Activated CD8-positive, alpha-beta T cell treated with anti-CD3 and anti-CD28 coated beads for 36 hours (primary cell): ENCODE measurements at regions not wholly inside any gene's neighbourhood (a gene's known extent, or its start where the extent isn't known, plus 50 kb on each side); places are given as distances from the start of the nearest gene placed in this dataset.

Source experiments
- ATAC-seq: fragments of 200-7000 bp; cut with Tn5 transposase; one replicate; pipeline ENCODE4 v1.10.0; 2021; ENCODE audit warnings: mild to moderate bottlenecking, moderate library complexity
- CTCF ChIA-PET: fragments of 350-600 bp; sonication (Branson Sonifier 250); formaldehyde crosslinking; loops from one replicate; lab custom pipeline; 2021; ENCODE audit warnings: antibody characterized with exemption; lab: Charles Lee
- POLR2A ChIA-PET: fragments of 350-600 bp; sonication (Branson Sonifier 250); formaldehyde crosslinking; loops from one replicate; lab custom pipeline; 2021; ENCODE audit warnings: antibody characterized with exemption; lab: Charles Lee
- DNase-seq: peaks from one replicate; pipeline ENCODE4 v3.0.0-alpha.2; 2020
- H3K27ac Mint-ChIP-seq: one replicate; pipeline ENCODE4 v1.8.0; 2021; ENCODE audit warnings: mild to moderate bottlenecking, mixed read lengths
- H3K27me3 Mint-ChIP-seq: one replicate; pipeline ENCODE4 v1.8.0; 2021; ENCODE audit warnings: mixed read lengths
- H3K36me3 Mint-ChIP-seq: one replicate; pipeline ENCODE4 v1.8.0; 2021; ENCODE audit warnings: low read depth, mixed read lengths
- H3K4me1 Mint-ChIP-seq: one replicate; pipeline ENCODE4 v1.8.0; 2021; ENCODE audit warnings: low read depth, mixed read lengths
- H3K4me3 Mint-ChIP-seq: one replicate; pipeline ENCODE4 v1.8.0; 2021; ENCODE audit warnings: mild to moderate bottlenecking, moderate library complexity, mixed read lengths
- H3K9me3 Mint-ChIP-seq: one replicate; pipeline ENCODE4 v1.8.0; 2021; ENCODE audit warnings: mixed read lengths
- intact Hi-C: fragments of 100-400 bp; cut with micrococcal nuclease; formaldehyde crosslinking; loops from one replicate; pipeline ENCODE4 v1.10.0; 2022
- TF ChIP-seq, protein P1 (sequence below): fragments of 200-600 bp; IDR thresholded peaks from one replicate; pipeline ENCODE4 v1.8.0; 2022; ENCODE audit warnings: antibody characterized with exemption, mild to moderate bottlenecking

DNA sequence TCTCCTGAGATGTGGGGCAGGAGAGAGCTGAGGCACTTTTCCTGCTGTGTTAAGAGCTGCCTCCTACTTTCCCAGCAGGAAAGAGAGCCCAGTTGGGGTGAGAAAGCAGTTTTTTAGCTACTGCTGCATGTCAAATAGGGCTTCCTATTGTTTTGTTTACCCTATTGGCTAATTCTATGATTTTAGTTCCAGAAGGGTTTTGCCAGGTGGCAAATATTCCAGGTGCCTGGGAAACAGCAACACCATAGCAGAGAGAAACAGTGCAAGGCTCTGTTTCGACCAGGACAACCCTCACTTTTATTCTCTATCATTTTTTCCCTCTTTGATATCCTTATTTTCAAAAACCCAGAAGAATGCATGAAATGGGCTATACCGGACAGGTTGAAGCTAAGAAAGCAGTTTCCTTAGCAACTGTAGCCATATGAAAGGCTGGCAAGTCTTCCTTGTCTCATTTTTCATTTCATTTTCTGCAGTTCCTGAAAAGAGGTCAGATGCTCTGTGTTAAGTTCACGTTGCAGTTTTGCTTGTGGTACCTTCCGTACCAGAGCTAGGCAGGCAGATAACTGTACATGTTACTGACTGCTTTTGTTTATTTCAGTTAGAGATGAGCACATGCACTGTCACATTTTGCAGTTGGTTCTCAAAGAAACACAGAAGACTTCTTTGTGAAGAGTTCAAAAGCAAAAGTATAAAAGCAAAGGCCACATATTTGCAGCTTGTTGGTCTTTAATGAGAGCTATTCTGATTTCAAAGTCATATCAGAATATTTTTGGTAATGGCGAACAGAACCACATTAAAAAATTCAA, 84.8 kb downstream of the AQP4 start:
- TF ChIP-seq, protein P1, sequence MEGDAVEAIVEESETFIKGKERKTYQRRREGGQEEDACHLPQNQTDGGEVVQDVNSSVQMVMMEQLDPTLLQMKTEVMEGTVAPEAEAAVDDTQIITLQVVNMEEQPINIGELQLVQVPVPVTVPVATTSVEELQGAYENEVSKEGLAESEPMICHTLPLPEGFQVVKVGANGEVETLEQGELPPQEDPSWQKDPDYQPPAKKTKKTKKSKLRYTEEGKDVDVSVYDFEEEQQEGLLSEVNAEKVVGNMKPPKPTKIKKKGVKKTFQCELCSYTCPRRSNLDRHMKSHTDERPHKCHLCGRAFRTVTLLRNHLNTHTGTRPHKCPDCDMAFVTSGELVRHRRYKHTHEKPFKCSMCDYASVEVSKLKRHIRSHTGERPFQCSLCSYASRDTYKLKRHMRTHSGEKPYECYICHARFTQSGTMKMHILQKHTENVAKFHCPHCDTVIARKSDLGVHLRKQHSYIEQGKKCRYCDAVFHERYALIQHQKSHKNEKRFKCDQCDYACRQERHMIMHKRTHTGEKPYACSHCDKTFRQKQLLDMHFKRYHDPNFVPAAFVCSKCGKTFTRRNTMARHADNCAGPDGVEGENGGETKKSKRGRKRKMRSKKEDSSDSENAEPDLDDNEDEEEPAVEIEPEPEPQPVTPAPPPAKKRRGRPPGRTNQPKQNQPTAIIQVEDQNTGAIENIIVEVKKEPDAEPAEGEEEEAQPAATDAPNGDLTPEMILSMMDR, result no peak
- no peak overlapping the region for H3K27ac Mint-ChIP-seq
- POLR2A ChIA-PET, result interaction anchor here (0.6 kb wide), 1 partner anchor 679 kb away, joined by 3 read pairs; no protein-coding TSS in a partner anchor
- H3K36me3 Mint-ChIP-seq, result no peaks in the 10 kb centered on the region
- H3K9me3 Mint-ChIP-seq, result no peaks in the 10 kb centered on the region
- no peaks in the 10 kb centered on the region for H3K4me1 Mint-ChIP-seq
- H3K4me3 Mint-ChIP-seq, result no peak overlapping the region
- CTCF ChIA-PET, result no interaction called here
- no peaks in the 10 kb centered on the region for H3K27me3 Mint-ChIP-seq
- ATAC-seq, result no peak
- intact Hi-C loops, result no loop called here
- DNase-seq, result no peak

DNA sequence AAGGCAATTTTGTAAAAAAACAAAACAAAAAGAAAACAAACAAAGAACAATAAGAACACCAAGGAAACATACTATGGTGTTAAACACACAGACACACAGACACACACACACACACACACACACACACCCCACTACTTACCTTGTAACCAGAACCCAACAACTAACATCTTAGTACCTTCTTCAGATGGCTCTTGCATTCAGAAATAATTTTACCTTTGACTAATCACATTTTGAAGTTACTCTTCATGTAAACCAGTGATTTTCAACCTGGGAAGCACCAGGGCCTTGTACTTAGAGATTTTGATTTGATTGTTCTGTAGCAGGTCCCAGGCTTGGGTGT, 87.5 kb downstream of the AQP4 start:
- Mint-ChIP-seq H3K4me3 (no peak overlapping the region), H3K36me3 (no peaks in the 10 kb centered on the region), H3K27ac (no peak overlapping the region), H3K9me3 (no peaks in the 10 kb centered on the region), H3K27me3 (no peaks in the 10 kb centered on the region), H3K4me1 (no peaks in the 10 kb centered on the region)
- no peak for DNase-seq
- ChIA-PET POLR2A (no interaction called here), CTCF (no interaction called here)
- ATAC-seq, result no peak
- intact Hi-C loops, result no loop called here
- TF ChIP-seq, protein P1, result no peak

DNA sequence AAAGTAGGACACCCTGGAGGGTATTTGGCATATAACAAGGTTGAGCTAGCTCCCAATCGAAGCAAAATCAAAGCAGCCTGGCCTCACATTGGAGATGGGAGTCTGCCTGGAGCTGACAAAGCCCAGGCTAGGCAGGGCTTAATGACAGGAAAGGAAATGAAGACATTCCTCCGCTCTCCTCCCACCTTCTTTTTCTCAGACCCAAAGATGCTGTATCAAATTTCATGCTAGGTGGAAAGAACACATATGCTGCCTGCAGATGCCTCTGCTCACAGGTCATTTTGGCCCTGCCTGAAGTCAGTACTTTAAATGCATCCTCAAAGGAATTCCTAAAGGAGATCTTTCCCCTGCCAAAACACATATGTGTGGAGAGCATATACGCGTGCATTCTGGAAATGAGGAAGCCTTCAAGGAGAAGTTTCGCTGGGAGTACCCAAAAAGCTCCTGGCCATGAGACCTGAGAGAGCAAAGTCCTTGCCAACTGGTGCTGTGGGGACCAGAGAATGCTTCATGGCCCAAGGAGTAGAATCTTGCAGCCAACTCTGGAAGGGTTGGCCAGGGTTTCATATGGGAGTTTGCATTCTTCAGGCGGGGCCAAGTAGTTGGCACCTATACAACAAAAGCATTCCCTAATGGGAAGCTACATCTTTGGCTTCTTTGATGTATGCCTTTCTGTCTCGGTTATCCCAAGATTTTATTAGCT, 88.0 kb downstream of the AQP4 start:
- TF ChIP-seq, protein P1, result no peak
- Mint-ChIP-seq H3K4me3 (no peak overlapping the region), H3K36me3 (no peaks in the 10 kb centered on the region), H3K27ac (no peak overlapping the region), H3K4me1 (no peaks in the 10 kb centered on the region), H3K9me3 (no peaks in the 10 kb centered on the region), H3K27me3 (no peaks in the 10 kb centered on the region)
- ATAC-seq (no peak), DNase-seq (no peak)
- CTCF ChIA-PET, result no interaction called here
- intact Hi-C loops, result no loop called here
- POLR2A ChIA-PET, result no interaction called here

DNA sequence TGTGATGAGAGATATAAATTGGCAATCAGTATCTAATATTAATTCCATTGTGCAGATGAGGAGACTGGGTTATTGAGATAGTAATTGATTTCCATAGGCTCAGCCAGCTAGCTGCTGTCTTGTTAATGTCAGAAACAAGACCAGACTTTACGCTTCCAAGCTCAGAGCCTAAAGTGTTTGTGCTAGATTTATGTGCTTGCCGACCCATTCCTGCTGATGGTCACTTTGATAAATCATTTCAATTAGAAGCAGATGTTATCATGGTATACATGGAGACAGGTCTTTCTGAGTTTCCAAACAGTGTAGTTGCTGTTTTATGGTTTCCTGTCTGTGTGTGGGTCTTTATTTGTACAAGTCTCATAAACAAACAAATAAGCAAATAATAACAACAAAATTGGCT, 92.8 kb downstream of the AQP4 start:
- TF ChIP-seq, protein P1, result no peak
- ATAC-seq (no peak), DNase-seq (no peak)
- peaks cover 2% of the 10 kb centered on the region for H3K9me3 Mint-ChIP-seq
- intact Hi-C loops, result no loop called here
- no peak overlapping the region for H3K4me3 Mint-ChIP-seq
- H3K36me3 Mint-ChIP-seq, result no peaks in the 10 kb centered on the region
- no peaks in the 10 kb centered on the region for H3K4me1 Mint-ChIP-seq
- ChIA-PET POLR2A (interaction anchor here (0.6 kb wide), 1 partner anchor 10 kb away, joined by 3 read pairs; no protein-coding TSS in a partner anchor), CTCF (no interaction called here)
- no peak overlapping the region for H3K27ac Mint-ChIP-seq
- H3K27me3 Mint-ChIP-seq, result no peaks in the 10 kb centered on the region

DNA sequence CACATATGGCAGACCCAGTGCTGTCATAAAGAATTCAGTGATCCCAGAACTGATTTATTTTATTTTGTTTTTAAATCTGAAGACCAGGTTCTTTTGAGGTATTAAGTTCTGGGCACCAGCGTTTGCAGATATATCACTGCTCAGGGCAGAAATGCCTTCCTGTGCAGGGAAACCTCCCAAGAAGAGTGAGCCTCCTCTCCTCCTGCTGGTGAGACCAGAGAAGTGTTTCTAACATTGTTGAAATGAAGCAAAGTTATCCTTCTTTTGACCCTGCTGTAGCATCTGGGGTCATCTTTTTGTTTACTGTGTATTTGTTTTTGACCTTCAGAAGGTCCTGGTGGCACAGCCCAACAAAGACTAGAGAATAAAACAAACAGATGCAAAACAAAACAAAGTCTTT, 94.0 kb downstream of the AQP4 start:
- H3K27me3 Mint-ChIP-seq, result no peaks in the 10 kb centered on the region
- H3K27ac Mint-ChIP-seq, result no peak overlapping the region
- peaks cover 2% of the 10 kb centered on the region for H3K9me3 Mint-ChIP-seq
- TF ChIP-seq, protein P1, result no peak
- no peak overlapping the region for H3K4me3 Mint-ChIP-seq
- ChIA-PET POLR2A (no interaction called here), CTCF (no interaction called here)
- intact Hi-C loops, result no loop called here
- ATAC-seq (no peak), DNase-seq (no peak)
- no peaks in the 10 kb centered on the region for H3K4me1 Mint-ChIP-seq
- no peaks in the 10 kb centered on the region for H3K36me3 Mint-ChIP-seq
